Tibial artery (tissue), 4 donors: ENCODE measurements at regions not wholly inside any gene's neighbourhood (a gene's known extent, or its start where the extent isn't known, plus 50 kb on each side); places are given as distances from the start of the nearest gene placed in this dataset.
A peak's percentile ranks its signal among the peaks of the same experiment; 100 is the strongest.

Source experiments
- DNase-seq, 2 donors: peaks; one replicate each; pipeline ENCODE4 v3.0.0-alpha.2; 2019
- H3K27ac ChIP-seq, 2 donors: fragments of 200-600 bp; sonication (generic) in 1 of 2; 1 replicate in 1 of 2; 2 replicates in 1 of 2; pipeline ENCODE4 v1.5.1; 2018 to 2019; ENCODE audit warnings: mild to moderate bottlenecking in 1 of 2
- H3K27me3 ChIP-seq, 2 donors: fragments of 200-600 bp; sonication (generic) in 1 of 2; one replicate each; pipeline versions ENCODE4 v1.5.1 to v1.6.0; 2016 to 2019
- H3K36me3 ChIP-seq, 3 donors: fragments of 200-600 bp; sonication (generic) in 2 of 3; one replicate each; pipeline ENCODE4 v1.5.1; 2016 to 2019; ENCODE audit warnings: mild to moderate bottlenecking in 2 of 3
- H3K4me1 ChIP-seq, 4 donors: fragments of 200-600 bp; sonication (generic) in 2 of 4; 1 replicate in 3 of 4; 2 replicates in 1 of 4; pipeline ENCODE4 v1.5.1; 2016 to 2019
- H3K4me3 ChIP-seq, 2 donors: fragments of 200-600 bp; sonication (generic) in 1 of 2; 1 replicate in 1 of 2; 2 replicates in 1 of 2; pipeline ENCODE4 v1.5.1; 2018 to 2019; ENCODE audit warnings: mild to moderate bottlenecking in 2 of 2
- H3K9me3 ChIP-seq, 3 donors: fragments of 200-600 bp; sonication (generic) in 1 of 3; one replicate each; pipeline ENCODE4 v1.5.1; 2016 to 2019
- intact Hi-C: fragments of 100-400 bp; cut with DNase I; formaldehyde crosslinking; loops from one replicate; pipeline ENCODE4 v1.15.0; 2023; ENCODE audit warnings: low total_unique reads
- TF ChIP-seq, protein P1 (sequence below), 2 experiments: fragments of 200-600 bp in 1 of 2; fragments of 450-650 bp in 1 of 2; IDR thresholded peaks; one replicate each; pipeline ENCODE4 v1.5.1; 2017 to 2019; ENCODE audit warnings: antibody characterized with exemption in 2 of 2, mild to moderate bottlenecking in 1 of 2, moderate library complexity in 1 of 2

DNA sequence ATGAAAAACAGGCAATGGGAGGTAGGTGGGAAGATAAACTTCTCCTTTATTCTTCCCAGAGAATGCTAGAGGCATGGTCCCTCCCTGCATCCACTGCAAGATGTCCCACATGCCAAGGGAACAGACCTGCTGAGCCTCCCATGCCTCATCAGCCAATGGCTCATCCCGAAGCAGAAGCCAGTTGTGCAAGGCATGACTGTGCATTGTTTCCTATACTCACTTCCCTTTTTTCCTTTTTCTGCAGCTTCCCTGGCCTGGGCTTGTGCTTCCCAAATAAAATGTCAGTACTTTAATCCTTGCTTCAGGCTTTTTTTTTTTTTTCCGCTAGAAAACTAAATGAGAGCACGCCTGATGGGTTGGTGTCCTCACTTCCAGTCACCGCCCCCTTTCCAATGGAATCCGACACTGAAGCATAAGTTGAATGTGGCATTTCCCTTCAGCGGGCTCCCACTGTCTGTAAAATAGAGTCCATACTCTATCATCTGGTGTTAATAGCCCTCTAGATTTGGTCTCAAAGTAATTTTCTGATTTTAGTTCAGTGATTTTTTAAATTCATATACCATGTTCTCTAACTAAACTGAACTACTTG, 239.0 kb upstream of the JADE1 start:
- intact Hi-C loops: no loop called here
- peak overlapping the region; percentile 25 to 51 for H3K27ac ChIP-seq

DNA sequence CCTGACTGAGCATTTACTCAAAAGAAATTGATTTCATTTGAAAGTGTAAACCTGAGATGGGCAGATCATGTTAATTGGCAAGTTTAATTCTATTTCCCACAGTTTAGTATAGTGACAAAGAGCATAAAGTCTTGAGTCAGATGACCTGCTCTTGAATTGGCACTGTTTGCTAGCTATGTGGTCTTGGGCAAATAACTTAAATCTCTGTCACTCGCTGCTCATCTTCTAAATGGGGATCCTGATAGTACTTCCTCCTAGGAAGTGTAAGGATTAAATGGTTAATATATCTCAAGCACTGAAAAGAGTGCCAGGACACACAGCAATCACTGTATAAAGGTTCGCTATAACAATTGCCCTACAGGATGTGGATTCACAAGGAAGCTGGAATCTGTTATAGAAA, 242.8 kb upstream of the JADE1 start:
- H3K4me3 ChIP-seq: no peak overlapping the region
- H3K4me1 ChIP-seq: peaks cover 0 to 45% (median 16%) of the 10 kb centered on the region in 4 donors
- no peaks in the 10 kb centered on the region for H3K27me3 ChIP-seq
- TF ChIP-seq, protein P1, sequence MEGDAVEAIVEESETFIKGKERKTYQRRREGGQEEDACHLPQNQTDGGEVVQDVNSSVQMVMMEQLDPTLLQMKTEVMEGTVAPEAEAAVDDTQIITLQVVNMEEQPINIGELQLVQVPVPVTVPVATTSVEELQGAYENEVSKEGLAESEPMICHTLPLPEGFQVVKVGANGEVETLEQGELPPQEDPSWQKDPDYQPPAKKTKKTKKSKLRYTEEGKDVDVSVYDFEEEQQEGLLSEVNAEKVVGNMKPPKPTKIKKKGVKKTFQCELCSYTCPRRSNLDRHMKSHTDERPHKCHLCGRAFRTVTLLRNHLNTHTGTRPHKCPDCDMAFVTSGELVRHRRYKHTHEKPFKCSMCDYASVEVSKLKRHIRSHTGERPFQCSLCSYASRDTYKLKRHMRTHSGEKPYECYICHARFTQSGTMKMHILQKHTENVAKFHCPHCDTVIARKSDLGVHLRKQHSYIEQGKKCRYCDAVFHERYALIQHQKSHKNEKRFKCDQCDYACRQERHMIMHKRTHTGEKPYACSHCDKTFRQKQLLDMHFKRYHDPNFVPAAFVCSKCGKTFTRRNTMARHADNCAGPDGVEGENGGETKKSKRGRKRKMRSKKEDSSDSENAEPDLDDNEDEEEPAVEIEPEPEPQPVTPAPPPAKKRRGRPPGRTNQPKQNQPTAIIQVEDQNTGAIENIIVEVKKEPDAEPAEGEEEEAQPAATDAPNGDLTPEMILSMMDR (IDR thresholded peaks at IDR 0.05): no peak
- H3K9me3 ChIP-seq: no peaks in the 10 kb centered on the region
- intact Hi-C loops: loop anchor here (5.0 kb wide), 1 partner anchor 241 kb away; the partner anchor contains the start of gene JADE1
- DNase-seq: no peak
- no peak overlapping the region for H3K27ac ChIP-seq
- no peaks in the 10 kb centered on the region for H3K36me3 ChIP-seq

More for the DNA sequence above, 239.0 kb upstream of the JADE1 start:
- peak; percentile 77 to 82 for DNase-seq
- TF ChIP-seq, protein P1 (IDR thresholded peaks at IDR 0.05): no peak
- H3K27me3 ChIP-seq: no peaks in the 10 kb centered on the region
- no peak overlapping the region for H3K4me3 ChIP-seq
- no peaks in the 10 kb centered on the region for H3K9me3 ChIP-seq
- H3K4me1 ChIP-seq: peaks cover 0 to 57% (median 30%) of the 10 kb centered on the region in 4 donors
- no peaks in the 10 kb centered on the region for H3K36me3 ChIP-seq

DNA sequence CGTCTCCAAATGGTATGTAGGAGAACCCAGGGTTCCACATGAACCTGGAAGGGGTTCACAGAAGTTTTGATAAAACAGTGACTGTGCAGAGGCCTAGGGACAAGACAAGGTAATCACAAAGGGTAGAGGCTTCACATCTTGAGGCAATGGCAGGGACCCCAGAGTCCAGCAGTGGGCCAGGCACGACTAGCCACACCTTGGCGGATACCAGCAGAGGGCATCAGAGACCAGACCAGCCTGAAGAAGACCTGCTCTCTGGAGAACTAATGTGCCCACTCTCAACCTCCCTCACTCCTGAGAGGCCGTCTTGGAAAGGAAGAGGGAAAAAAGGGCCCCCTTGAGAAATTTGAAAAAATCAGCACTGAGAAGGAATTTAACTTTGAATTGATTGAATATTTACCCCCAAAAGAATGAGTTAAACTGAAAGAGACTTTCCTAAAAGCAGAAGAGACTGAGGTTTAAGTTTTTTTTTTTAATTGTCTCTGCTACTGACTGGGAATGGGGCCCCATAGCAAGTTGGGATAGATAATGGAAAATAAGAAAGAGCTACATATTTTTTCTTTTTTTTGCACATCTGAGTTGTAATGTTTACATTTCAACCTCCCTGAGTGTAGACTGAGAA, 243.8 kb upstream of the JADE1 start:
- H3K9me3 ChIP-seq: no peaks in the 10 kb centered on the region
- no peak overlapping the region for H3K4me3 ChIP-seq
- H3K27me3 ChIP-seq: no peaks in the 10 kb centered on the region
- intact Hi-C loops: loop anchor here (5.0 kb wide), 1 partner anchor 242 kb away; the partner anchor contains the start of gene JADE1
- peaks cover 0 to 35% (median 7%) of the 10 kb centered on the region in 4 donors for H3K4me1 ChIP-seq
- TF ChIP-seq, protein P1 (IDR thresholded peaks at IDR 0.05): peak; percentile 38 to 44
- no peak overlapping the region for H3K27ac ChIP-seq
- DNase-seq: no peak
- H3K36me3 ChIP-seq: no peaks in the 10 kb centered on the region

DNA sequence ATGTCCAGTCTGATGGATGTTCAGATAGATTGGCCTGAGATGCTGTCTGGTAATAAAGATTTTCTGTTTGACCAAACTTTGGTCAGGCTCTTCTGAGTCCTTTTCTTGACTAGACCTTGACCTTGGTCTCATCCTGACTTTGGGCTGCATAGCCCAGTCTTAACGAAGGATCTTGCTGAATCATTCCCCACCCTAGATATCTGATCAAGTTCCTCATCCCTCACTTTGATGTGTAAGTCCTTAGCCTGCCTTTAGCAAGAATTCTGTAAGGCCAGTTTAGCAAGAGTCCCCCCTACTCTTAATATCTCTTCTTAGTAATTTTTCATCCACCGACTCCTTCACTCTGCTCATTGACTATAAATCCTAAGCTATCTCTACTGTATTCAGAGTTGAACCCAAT, 244.4 kb upstream of the JADE1 start:
- intact Hi-C loops: loop anchor here (5.0 kb wide), 1 partner anchor 242 kb away; the partner anchor contains the start of gene JADE1
- Histone ChIP-seq H3K27me3 (no peaks in the 10 kb centered on the region), H3K4me3 (no peak overlapping the region), H3K36me3 (no peaks in the 10 kb centered on the region), H3K27ac (no peak overlapping the region), H3K9me3 (no peaks in the 10 kb centered on the region), H3K4me1 (peaks cover 0 to 30% (median 6%) of the 10 kb centered on the region in 4 donors)
- TF ChIP-seq, protein P1 (IDR thresholded peaks at IDR 0.05): no peak
- no peak for DNase-seq

DNA sequence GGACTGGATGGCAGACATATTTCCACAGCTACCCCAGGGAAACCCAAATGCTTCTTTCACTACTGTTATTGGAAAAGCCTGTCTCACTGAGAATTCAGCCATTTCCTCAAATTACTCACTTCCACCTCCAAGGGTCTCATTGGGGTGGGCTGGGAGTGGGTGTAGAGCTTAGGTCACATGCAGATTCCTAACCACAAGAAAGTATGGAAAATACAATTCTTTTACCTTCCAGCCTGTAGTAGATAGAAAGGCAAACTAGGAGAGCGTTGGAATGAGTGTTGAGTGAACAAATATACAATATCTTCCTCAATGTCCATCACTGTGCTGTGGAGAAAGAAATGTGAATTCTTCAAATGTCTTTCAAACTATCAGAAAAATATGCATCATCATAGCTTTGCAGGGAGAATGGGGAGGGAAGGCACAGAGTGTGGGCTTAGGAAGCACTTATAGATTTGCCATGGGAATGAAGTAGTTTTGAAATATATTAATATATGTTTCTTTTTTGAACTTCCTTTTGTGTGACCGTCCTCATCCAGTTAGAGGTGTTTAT, 245.3 kb upstream of the JADE1 start:
- Histone ChIP-seq H3K27me3 (no peaks in the 10 kb centered on the region), H3K4me3 (no peak overlapping the region), H3K4me1 (peaks cover 0 to 30% (median 4%) of the 10 kb centered on the region in 4 donors), H3K27ac (peak overlapping the region; percentile 45 to 51), H3K36me3 (no peaks in the 10 kb centered on the region), H3K9me3 (no peaks in the 10 kb centered on the region)
- TF ChIP-seq, protein P1 (IDR thresholded peaks at IDR 0.05): no peak
- no peak for DNase-seq
- intact Hi-C loops: no loop called here
